ENCODE measurements at regions not wholly inside any gene's neighbourhood (a gene's known extent, or its start where the extent isn't known, plus 50 kb on each side); places are given as distances from the start of the nearest gene placed in this dataset.
"Not testable (repeated sequence)": the region's sequence is repeated elsewhere in the genome, so short reads cannot be mapped to it uniquely, and the experiment has no call there.

DNA sequence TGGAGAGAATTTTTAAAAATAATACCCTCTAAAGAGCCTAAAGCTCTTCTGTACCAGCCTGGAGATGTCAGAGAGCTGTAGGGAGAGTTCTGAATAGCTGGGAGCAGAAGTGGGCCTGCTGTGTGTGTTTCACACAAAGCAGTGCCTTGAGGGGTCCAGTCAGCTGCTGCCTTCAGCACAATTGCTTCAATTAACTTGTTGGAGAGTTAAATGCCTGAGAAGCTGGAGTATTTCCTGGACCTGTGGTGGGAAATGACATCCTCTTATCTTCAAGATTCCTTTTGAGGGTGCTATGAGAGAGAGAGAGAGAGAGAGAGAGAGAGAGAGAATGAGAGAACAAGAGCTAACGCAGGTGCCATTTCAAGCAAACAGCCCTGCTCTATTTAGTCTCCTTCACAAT is 96.2 kb upstream of the IL1RAPL2 start:
- H3K27ac ChIP-seq (ENCODE audit: low read depth, low read length), result no peak overlapping the region
- H3K9ac ChIP-seq (ENCODE audit: extremely low read depth, low read length, poor library complexity, severe bottlenecking), result no peak overlapping the region
- no peak overlapping the region for H3K4me3 ChIP-seq (ENCODE audit: low read length)
- no peaks in the 10 kb centered on the region for H3K27me3 Mint-ChIP-seq (ENCODE audit: insufficient read depth)
- peaks cover 5% of the 10 kb centered on the region for H3K27me3 ChIP-seq (ENCODE audit: control insufficient read depth, insufficient read depth, low read length, poor library complexity, severe bottlenecking)
- TF ChIP-seq, protein P1, sequence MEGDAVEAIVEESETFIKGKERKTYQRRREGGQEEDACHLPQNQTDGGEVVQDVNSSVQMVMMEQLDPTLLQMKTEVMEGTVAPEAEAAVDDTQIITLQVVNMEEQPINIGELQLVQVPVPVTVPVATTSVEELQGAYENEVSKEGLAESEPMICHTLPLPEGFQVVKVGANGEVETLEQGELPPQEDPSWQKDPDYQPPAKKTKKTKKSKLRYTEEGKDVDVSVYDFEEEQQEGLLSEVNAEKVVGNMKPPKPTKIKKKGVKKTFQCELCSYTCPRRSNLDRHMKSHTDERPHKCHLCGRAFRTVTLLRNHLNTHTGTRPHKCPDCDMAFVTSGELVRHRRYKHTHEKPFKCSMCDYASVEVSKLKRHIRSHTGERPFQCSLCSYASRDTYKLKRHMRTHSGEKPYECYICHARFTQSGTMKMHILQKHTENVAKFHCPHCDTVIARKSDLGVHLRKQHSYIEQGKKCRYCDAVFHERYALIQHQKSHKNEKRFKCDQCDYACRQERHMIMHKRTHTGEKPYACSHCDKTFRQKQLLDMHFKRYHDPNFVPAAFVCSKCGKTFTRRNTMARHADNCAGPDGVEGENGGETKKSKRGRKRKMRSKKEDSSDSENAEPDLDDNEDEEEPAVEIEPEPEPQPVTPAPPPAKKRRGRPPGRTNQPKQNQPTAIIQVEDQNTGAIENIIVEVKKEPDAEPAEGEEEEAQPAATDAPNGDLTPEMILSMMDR (conservative IDR thresholded peaks at IDR 0.05), result no peak
- DNase-seq, result no peak
- peaks cover 55% of the 10 kb centered on the region for H3K9me3 Mint-ChIP-seq
- no peak overlapping the region for H3K27ac Mint-ChIP-seq
- H3K4me1 ChIP-seq (ENCODE audit: control insufficient read depth, insufficient read depth, low read length), result no peaks in the 10 kb centered on the region
- H3K4me1 Mint-ChIP-seq, result peaks cover 9% of the 10 kb centered on the region
- H3K4me3 Mint-ChIP-seq, result no peak overlapping the region
- no peaks in the 10 kb centered on the region for H3K36me3 ChIP-seq (ENCODE audit: control insufficient read depth, insufficient read depth, low read length)
- no peaks in the 10 kb centered on the region for H3K36me3 Mint-ChIP-seq (ENCODE audit: low read depth)
- no CpG with 5 or more reads among the region's 1 CpG for WGBS, 2 experiments (ENCODE audit: insufficient coverage in 1 of 2, insufficient read length in 1 of 2)
- no peaks in the 10 kb centered on the region for H3K9me3 ChIP-seq (ENCODE audit: control insufficient read depth, low read length)

DNA sequence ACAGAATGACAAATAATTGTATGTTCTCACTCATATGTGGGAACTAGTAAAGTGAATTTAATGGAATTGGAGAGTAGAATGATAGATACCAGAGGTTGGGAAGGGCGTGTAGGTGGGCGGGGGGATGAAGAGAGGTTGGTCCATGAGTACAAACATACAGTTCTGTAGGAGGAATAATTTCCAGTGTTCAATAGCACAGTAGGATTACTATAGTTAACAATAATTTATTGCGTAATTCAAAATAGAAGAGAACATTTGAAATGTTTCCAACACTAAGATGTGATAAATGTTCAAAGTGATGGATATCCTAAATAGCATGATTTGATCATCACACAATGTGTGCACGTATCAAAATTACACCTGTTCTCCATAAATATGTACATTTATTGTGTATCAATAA is 106.2 kb upstream of the IL1RAPL2 start:
- Mint-ChIP-seq H3K27ac (no peak overlapping the region), H3K4me1 (no peaks in the 10 kb centered on the region), H3K27me3 (ENCODE audit: insufficient read depth) (no peaks in the 10 kb centered on the region), H3K4me3 (no peak overlapping the region), H3K36me3 (ENCODE audit: low read depth) (no peaks in the 10 kb centered on the region), H3K9me3 (peaks cover 70% of the 10 kb centered on the region)
- H3K27me3 ChIP-seq (ENCODE audit: control insufficient read depth, insufficient read depth, low read length, poor library complexity, severe bottlenecking), result no peaks in the 10 kb centered on the region
- no peaks in the 10 kb centered on the region for H3K9me3 ChIP-seq (ENCODE audit: control insufficient read depth, low read length)
- DNase-seq, result no peak
- H3K36me3 ChIP-seq (ENCODE audit: control insufficient read depth, insufficient read depth, low read length), result no peaks in the 10 kb centered on the region
- 71% methylated on average over 3 of the region's 4 CpGs; no CpG with 5 or more reads in 1 of the 2 experiments for WGBS, 2 experiments (ENCODE audit: insufficient coverage in 1 of 2, insufficient read length in 1 of 2)
- H3K27ac ChIP-seq (ENCODE audit: low read depth, low read length), result no peak overlapping the region
- H3K4me3 ChIP-seq (ENCODE audit: low read length), result no peak overlapping the region
- H3K4me1 ChIP-seq (ENCODE audit: control insufficient read depth, insufficient read depth, low read length), result no peaks in the 10 kb centered on the region
- no peak overlapping the region for H3K9ac ChIP-seq (ENCODE audit: extremely low read depth, low read length, poor library complexity, severe bottlenecking)
- TF ChIP-seq, protein P1 (conservative IDR thresholded peaks at IDR 0.05), result no peak

DNA sequence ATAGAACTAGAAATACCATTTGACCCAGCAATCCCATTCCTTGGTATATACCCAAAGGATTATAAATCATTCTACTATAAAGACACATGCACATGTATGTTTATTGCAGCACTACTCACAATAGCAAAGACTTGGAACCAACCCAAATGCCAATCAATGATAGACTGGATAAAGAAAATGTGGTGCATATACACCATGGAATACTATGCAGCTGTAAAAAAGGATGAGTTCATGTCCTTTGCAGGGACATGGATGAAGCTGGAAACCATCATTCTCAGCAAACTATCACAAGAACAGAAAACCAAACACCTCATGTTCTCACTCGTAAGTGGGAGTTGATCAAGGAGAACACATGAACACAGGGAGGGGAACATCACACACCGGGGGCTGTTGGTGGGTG is 108.9 kb upstream of the IL1RAPL2 start:
- not testable (repeated sequence) for H3K27ac ChIP-seq (ENCODE audit: low read depth, low read length); H3K9me3 ChIP-seq (ENCODE audit: control insufficient read depth, low read length); H3K9ac ChIP-seq (ENCODE audit: extremely low read depth, low read length, poor library complexity, severe bottlenecking); H3K27ac Mint-ChIP-seq; DNase-seq; H3K4me3 ChIP-seq (ENCODE audit: low read length); H3K4me1 ChIP-seq (ENCODE audit: control insufficient read depth, insufficient read depth, low read length); H3K36me3 Mint-ChIP-seq (ENCODE audit: low read depth); H3K27me3 Mint-ChIP-seq (ENCODE audit: insufficient read depth); H3K4me1 Mint-ChIP-seq; H3K4me3 Mint-ChIP-seq; H3K27me3 ChIP-seq (ENCODE audit: control insufficient read depth, insufficient read depth, low read length, poor library complexity, severe bottlenecking); H3K36me3 ChIP-seq (ENCODE audit: control insufficient read depth, insufficient read depth, low read length)
- WGBS, 2 experiments (ENCODE audit: insufficient coverage in 1 of 2, insufficient read length in 1 of 2), result 86% methylated on average over 1 of the region's 2 CpGs; no CpG with 5 or more reads in 1 of the 2 experiments
- H3K9me3 Mint-ChIP-seq, result peaks cover 58% of the 10 kb centered on the region

DNA sequence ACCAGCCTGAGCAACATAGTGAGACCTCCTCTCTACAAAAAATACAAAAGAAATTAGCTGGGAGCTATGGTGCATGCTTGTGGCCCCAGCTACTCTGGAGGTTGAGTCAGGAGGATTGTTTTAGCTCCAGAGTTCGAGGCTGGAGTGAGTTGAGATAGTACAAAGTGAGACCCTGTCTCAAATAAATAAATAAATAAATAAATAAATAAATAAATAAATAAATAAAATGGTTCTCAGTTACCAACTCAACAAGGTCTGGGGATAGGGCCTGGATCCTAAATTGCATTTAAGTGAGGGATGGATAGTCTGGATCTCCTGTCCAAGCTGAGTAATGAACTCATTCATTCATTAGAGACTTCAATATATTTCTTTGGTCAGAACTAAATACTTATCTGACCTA is 115.7 kb upstream of the IL1RAPL2 start:
- no CpG with 5 or more reads among the region's 1 CpG for WGBS, 2 experiments (ENCODE audit: insufficient coverage in 1 of 2, insufficient read length in 1 of 2)
- Mint-ChIP-seq H3K36me3 (ENCODE audit: low read depth) (no peaks in the 10 kb centered on the region), H3K27ac (no peak overlapping the region), H3K9me3 (peaks cover 54% of the 10 kb centered on the region), H3K4me3 (no peak overlapping the region), H3K27me3 (ENCODE audit: insufficient read depth) (no peaks in the 10 kb centered on the region), H3K4me1 (no peaks in the 10 kb centered on the region)
- Histone ChIP-seq H3K9me3 (ENCODE audit: control insufficient read depth, low read length) (no peaks in the 10 kb centered on the region), H3K27ac (ENCODE audit: low read depth, low read length) (no peak overlapping the region), H3K27me3 (ENCODE audit: control insufficient read depth, insufficient read depth, low read length, poor library complexity, severe bottlenecking) (no peaks in the 10 kb centered on the region), H3K9ac (ENCODE audit: extremely low read depth, low read length, poor library complexity, severe bottlenecking) (no peak overlapping the region), H3K4me1 (ENCODE audit: control insufficient read depth, insufficient read depth, low read length) (no peaks in the 10 kb centered on the region), H3K36me3 (ENCODE audit: control insufficient read depth, insufficient read depth, low read length) (no peaks in the 10 kb centered on the region), H3K4me3 (ENCODE audit: low read length) (no peak overlapping the region)
- no peak for DNase-seq
- TF ChIP-seq, protein P1 (conservative IDR thresholded peaks at IDR 0.05), result no peak
